Activated CD4-positive, alpha-beta T cell treated with anti-CD3 and anti-CD28 coated beads, Interleukin-2, amount 50 U/mL, for 48 hours (primary cell): ENCODE measurements at regions not wholly inside any gene's neighbourhood (a gene's known extent, or its start where the extent isn't known, plus 50 kb on each side); places are given as distances from the start of the nearest gene placed in this dataset.
"Not testable (repeated sequence)": the region's sequence is repeated elsewhere in the genome, so short reads cannot be mapped to it uniquely, and the experiment has no call there.

Source experiments
- DNase-seq, 2 experiments: peaks; one replicate each; pipeline ENCODE4 v3.0.0-alpha.2; 2020

GRCh38 chr9:107810461-107810961 is 320.9 kb upstream of the KLF4 start:
- no peak for DNase-seq

GRCh38 chr9:107809871-107810460 is 320.4 kb upstream of the KLF4 start:
- DNase-seq: no peak

- no peak for DNase-seq
Observed at GRCh38 chr9:107807183-107807582, 317.6 kb upstream of the KLF4 start.

GRCh38 chr9:107805201-107805600 is 315.6 kb upstream of the KLF4 start:
- no peak for DNase-seq

GRCh38 chr9:107794259-107794658 is 304.7 kb upstream of the KLF4 start:
- no peak for DNase-seq

- no peak for DNase-seq
Observed at GRCh38 chr9:107793541-107793940, 304.0 kb upstream of the KLF4 start.

- DNase-seq: no peak
Observed at GRCh38 chr9:107792596-107792995, 303.0 kb upstream of the KLF4 start.

GRCh38 chr9:107792006-107792405 is 302.4 kb upstream of the KLF4 start:
- DNase-seq: no peak

- no peak for DNase-seq
Observed at GRCh38 chr9:107789001-107789700, 299.6 kb upstream of the KLF4 start.

GRCh38 chr9:107786561-107786960 is 297.0 kb upstream of the KLF4 start:
- no peak for DNase-seq

- DNase-seq: no peak
Observed at GRCh38 chr9:107784235-107784958, 294.8 kb upstream of the KLF4 start.

- DNase-seq: no peak
Observed at GRCh38 chr9:107782789-107783188, 293.2 kb upstream of the KLF4 start.

- DNase-seq: no peak
Observed at GRCh38 chr9:107782381-107782780, 292.8 kb upstream of the KLF4 start.

GRCh38 chr9:107780960-107781359 is 291.4 kb upstream of the KLF4 start:
- DNase-seq: no peak

GRCh38 chr9:107779731-107780130 is 290.2 kb upstream of the KLF4 start:
- DNase-seq: no peak

- no peak for DNase-seq
Observed at GRCh38 chr9:107778661-107779060, 289.1 kb upstream of the KLF4 start.

- not testable (repeated sequence) for DNase-seq
Observed at GRCh38 chr9:107774099-107774498, 284.5 kb upstream of the KLF4 start.

GRCh38 chr9:107772988-107773387 is 283.4 kb upstream of the KLF4 start:
- no peak for DNase-seq

GRCh38 chr9:107770716-107771115 is 281.1 kb upstream of the KLF4 start:
- no peak for DNase-seq

GRCh38 chr9:107768224-107768623 is 278.7 kb upstream of the KLF4 start:
- no peak for DNase-seq

- DNase-seq: no peak
Observed at GRCh38 chr9:107767711-107768110, 278.1 kb upstream of the KLF4 start.

GRCh38 chr9:107763469-107763868 is 273.9 kb upstream of the KLF4 start:
- DNase-seq: not testable (repeated sequence)

- DNase-seq: no peak
Observed at GRCh38 chr9:107761307-107761706, 271.7 kb upstream of the KLF4 start.
